Tibial nerve (tissue), 4 donors: ENCODE measurements at regions not wholly inside any gene's neighbourhood (a gene's known extent, or its start where the extent isn't known, plus 50 kb on each side); places are given as distances from the start of the nearest gene placed in this dataset.

Source experiments
- DNase-seq, 2 donors: peaks; one replicate each; pipeline ENCODE4 v3.0.0-alpha.2; 2019; ENCODE audit warnings: low spot score in 2 of 2
- H3K27ac ChIP-seq, 4 donors: fragments of 200-600 bp; sonication (generic) in 3 of 4; one replicate each; pipeline ENCODE4 v1.5.1; 2017 to 2019; ENCODE audit warnings: mild to moderate bottlenecking in 1 of 4
- H3K27me3 ChIP-seq, 2 donors: fragments of 200-600 bp; sonication (generic) in 1 of 2; one replicate each; pipeline versions ENCODE4 v1.5.1 to v1.6.0; 2017 to 2019
- H3K36me3 ChIP-seq, 3 donors: fragments of 200-600 bp; sonication (generic); one replicate each; pipeline ENCODE4 v1.5.1; 2018 to 2019
- H3K4me1 ChIP-seq, 4 donors: fragments of 200-600 bp; sonication (generic) in 3 of 4; one replicate each; pipeline ENCODE4 v1.5.1; 2017 to 2019
- H3K4me3 ChIP-seq, 4 donors: fragments of 200-600 bp; sonication (generic) in 3 of 4; one replicate each; pipeline ENCODE4 v1.5.1; 2017 to 2019; ENCODE audit warnings: mild to moderate bottlenecking in 1 of 4, moderate library complexity in 1 of 4
- H3K9me3 ChIP-seq, 4 donors: fragments of 200-600 bp; sonication (generic) in 3 of 4; one replicate each; pipeline ENCODE4 v1.5.1; 2017 to 2019
- EP300 ChIP-seq, 2 donors: sonication (generic); formaldehyde crosslinking; IDR thresholded peaks; one replicate each; pipeline ENCODE4 v1.6.1; 2017; ENCODE audit warnings: antibody characterized with exemption in 2 of 2, mild to moderate bottlenecking in 1 of 2
- POLR2A ChIP-seq, 2 donors: fragments of 450-650 bp; IDR thresholded peaks; one replicate each; pipeline ENCODE4 v1.6.1; 2017; ENCODE audit warnings: antibody characterized with exemption in 2 of 2, mild to moderate bottlenecking in 2 of 2, moderate library complexity in 2 of 2
- WGBS, 2 donors: methylation state at CpG; one replicate each; pipeline ENCODE4 v1.1.5; 2018; 5-methylcytosine and 5-hydroxymethylcytosine counted together
- TF ChIP-seq, protein P1 (sequence below), 5 experiments: fragments of 200-600 bp in 3 of 5; fragments of 450-650 bp in 2 of 5; sonication (generic) in 3 of 5; IDR thresholded peaks; one replicate each; pipeline ENCODE4 v1.5.1; 2016 to 2019; ENCODE audit warnings: antibody characterized with exemption in 5 of 5, mild to moderate bottlenecking in 3 of 5, moderate library complexity in 2 of 5

DNA sequence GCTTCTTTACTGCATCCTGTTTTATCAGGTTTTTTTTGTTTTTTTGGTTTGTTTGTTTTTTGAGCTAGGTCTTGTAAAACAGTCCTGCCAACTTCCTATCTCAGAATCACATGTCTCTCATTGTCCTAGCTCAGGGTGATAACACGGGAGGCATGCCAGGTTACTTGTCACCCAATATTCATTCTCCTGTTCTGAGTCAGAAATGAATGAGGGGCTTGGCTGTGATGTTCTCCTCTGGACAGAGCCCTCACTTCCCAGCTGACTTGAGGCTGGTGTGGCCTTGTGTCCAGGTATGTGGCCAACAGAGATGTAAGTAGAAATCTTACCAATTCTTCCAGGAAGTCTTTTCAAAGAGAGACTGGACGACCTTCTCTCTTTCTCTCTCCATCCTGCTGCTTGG is 317.0 kb downstream of the GABRB3 start:
- Histone ChIP-seq H3K27me3 (no peaks in the 10 kb centered on the region), H3K27ac (no peak overlapping the region), H3K36me3 (no peaks in the 10 kb centered on the region), H3K4me3 (no peak overlapping the region), H3K4me1 (no peaks in the 10 kb centered on the region), H3K9me3 (peaks cover 0 to 21% (median 0%) of the 10 kb centered on the region in 4 donors)
- DNase-seq = no peak
- TF ChIP-seq POLR2A (IDR thresholded peaks at IDR 0.05) = no peak
- no peak for TF ChIP-seq EP300 (IDR thresholded peaks at IDR 0.05)
- TF ChIP-seq, protein P1, sequence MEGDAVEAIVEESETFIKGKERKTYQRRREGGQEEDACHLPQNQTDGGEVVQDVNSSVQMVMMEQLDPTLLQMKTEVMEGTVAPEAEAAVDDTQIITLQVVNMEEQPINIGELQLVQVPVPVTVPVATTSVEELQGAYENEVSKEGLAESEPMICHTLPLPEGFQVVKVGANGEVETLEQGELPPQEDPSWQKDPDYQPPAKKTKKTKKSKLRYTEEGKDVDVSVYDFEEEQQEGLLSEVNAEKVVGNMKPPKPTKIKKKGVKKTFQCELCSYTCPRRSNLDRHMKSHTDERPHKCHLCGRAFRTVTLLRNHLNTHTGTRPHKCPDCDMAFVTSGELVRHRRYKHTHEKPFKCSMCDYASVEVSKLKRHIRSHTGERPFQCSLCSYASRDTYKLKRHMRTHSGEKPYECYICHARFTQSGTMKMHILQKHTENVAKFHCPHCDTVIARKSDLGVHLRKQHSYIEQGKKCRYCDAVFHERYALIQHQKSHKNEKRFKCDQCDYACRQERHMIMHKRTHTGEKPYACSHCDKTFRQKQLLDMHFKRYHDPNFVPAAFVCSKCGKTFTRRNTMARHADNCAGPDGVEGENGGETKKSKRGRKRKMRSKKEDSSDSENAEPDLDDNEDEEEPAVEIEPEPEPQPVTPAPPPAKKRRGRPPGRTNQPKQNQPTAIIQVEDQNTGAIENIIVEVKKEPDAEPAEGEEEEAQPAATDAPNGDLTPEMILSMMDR (IDR thresholded peaks at IDR 0.05) = no peak
- WGBS, 2 donors = 72 to 76% methylated on average over 2 of the region's 2 CpGs

DNA sequence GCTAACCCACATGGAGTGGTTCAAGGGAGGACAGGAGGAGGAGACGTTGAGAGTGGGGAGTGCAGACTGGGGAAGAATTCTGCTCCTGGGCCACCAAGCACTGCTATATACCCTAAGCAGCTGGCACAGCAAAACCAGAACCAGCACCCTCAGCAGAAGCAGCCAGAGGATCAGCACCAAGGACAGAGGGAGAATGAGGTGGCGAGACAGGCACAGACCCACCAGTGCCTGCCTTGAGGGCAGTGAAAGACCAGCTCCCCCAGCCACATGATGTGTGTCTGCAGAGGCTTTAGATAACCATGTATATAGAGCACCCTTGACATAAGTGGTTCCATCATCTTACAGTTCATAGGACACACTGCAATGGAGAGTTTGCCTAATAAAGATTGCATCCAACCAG is 319.0 kb downstream of the GABRB3 start:
- TF ChIP-seq POLR2A (IDR thresholded peaks at IDR 0.05) (no peak), EP300 (IDR thresholded peaks at IDR 0.05) (no peak)
- TF ChIP-seq, protein P1 (IDR thresholded peaks at IDR 0.05) = no peak
- no peak overlapping the region for H3K4me3 ChIP-seq
- no peaks in the 10 kb centered on the region for H3K36me3 ChIP-seq
- no peaks in the 10 kb centered on the region for H3K4me1 ChIP-seq
- H3K9me3 ChIP-seq = peaks cover 0 to 21% (median 0%) of the 10 kb centered on the region in 4 donors
- H3K27me3 ChIP-seq = no peaks in the 10 kb centered on the region
- no peak for DNase-seq
- H3K27ac ChIP-seq = no peak overlapping the region
- 36 to 59% methylated on average over 2 of the region's 2 CpGs for WGBS, 2 donors

DNA sequence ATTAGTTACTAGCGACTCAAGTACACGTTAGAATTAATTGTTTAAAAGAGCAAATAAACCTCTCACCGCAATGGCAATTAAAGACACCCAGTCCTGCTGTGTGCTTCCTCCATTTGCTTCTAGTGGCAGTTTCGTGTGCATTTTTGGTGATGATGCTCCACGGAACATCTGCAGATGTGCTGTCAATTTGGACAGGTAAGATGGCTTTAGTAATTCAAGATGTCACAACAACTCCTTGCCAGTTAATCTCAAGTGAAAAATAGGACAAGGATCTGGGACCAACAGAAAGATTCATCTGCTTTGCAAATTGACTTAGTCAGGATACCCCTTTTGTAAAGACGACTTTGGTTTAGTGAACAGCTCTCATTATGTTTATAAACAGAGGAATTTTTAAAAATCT is 320.9 kb downstream of the GABRB3 start:
- 77 to 83% methylated on average over 6 of the region's 6 CpGs for WGBS, 2 donors
- no peaks in the 10 kb centered on the region for H3K36me3 ChIP-seq
- H3K4me1 ChIP-seq = no peaks in the 10 kb centered on the region
- TF ChIP-seq POLR2A (IDR thresholded peaks at IDR 0.05) (no peak), EP300 (IDR thresholded peaks at IDR 0.05) (no peak)
- TF ChIP-seq, protein P1 (IDR thresholded peaks at IDR 0.05) = no peak
- H3K27ac ChIP-seq = no peak overlapping the region
- H3K27me3 ChIP-seq = no peaks in the 10 kb centered on the region
- no peak overlapping the region for H3K4me3 ChIP-seq
- H3K9me3 ChIP-seq = peaks cover 0 to 16% (median 0%) of the 10 kb centered on the region in 4 donors
- DNase-seq = no peak

DNA sequence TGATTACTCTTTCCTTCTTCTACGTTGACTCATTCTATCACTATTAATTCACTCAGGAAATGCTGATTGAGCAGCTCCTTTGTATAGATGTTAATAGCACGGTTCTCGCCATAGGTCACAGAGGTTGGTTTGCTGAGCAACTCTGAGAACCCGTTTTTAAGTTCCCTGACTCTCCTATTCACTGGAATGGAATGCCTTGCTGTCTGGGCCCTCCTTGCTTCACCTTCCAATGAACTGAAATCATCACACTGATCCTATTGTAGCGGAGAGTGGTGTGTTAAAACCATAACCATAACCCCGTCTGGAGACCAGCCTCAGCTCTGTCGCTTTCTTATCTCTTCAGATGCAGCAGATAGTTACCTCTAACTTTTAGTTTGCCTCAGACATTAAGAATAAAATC is 323.6 kb downstream of the GABRB3 start:
- H3K9me3 ChIP-seq = no peaks in the 10 kb centered on the region
- H3K4me3 ChIP-seq = no peak overlapping the region
- no peaks in the 10 kb centered on the region for H3K4me1 ChIP-seq
- no peaks in the 10 kb centered on the region for H3K27me3 ChIP-seq
- no peaks in the 10 kb centered on the region for H3K36me3 ChIP-seq
- no peak overlapping the region for H3K27ac ChIP-seq
- no peak for TF ChIP-seq EP300 (IDR thresholded peaks at IDR 0.05)
- TF ChIP-seq POLR2A (IDR thresholded peaks at IDR 0.05) = no peak
- TF ChIP-seq, protein P1 (IDR thresholded peaks at IDR 0.05) = no peak
- DNase-seq = no peak
- WGBS, 2 donors = 56 to 60% methylated on average over 7 of the region's 7 CpGs

DNA sequence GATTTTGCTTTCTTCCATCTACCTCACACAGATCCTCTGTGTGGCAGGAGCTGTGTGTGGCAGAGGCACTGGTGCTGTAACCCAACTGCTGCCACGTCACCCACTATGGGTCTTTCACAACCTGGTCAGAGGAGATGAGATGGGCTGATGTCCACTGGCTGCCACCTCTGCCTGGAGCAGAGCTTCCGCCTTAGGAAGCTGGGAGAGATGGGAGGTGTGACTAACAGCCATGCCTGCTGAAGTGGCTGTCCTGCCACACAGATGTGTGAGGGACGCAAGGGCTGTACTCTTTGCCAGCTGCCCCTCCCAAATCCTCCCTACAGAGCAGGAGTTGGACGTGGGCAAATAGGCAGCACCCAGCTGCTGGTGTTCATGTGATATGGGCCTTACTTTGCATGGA is 329.5 kb downstream of the GABRB3 start:
- H3K36me3 ChIP-seq = no peaks in the 10 kb centered on the region
- no peaks in the 10 kb centered on the region for H3K4me1 ChIP-seq
- no peak overlapping the region for H3K4me3 ChIP-seq
- 83 to 89% methylated on average over 4 of the region's 4 CpGs for WGBS, 2 donors
- H3K27ac ChIP-seq = no peak overlapping the region
- TF ChIP-seq POLR2A (IDR thresholded peaks at IDR 0.05) (no peak), EP300 (IDR thresholded peaks at IDR 0.05) (no peak)
- TF ChIP-seq, protein P1 (IDR thresholded peaks at IDR 0.05) = no peak
- no peaks in the 10 kb centered on the region for H3K9me3 ChIP-seq
- no peaks in the 10 kb centered on the region for H3K27me3 ChIP-seq
- no peak for DNase-seq
